ENCODE measurements at regions not wholly inside any gene's neighbourhood (a gene's known extent, or its start where the extent isn't known, plus 50 kb on each side); places are given as distances from the start of the nearest gene placed in this dataset.
A peak's percentile ranks its signal among the peaks of the same experiment; 100 is the strongest.
"Not testable (repeated sequence)": the region's sequence is repeated elsewhere in the genome, so short reads cannot be mapped to it uniquely, and the experiment has no call there.

DNA sequence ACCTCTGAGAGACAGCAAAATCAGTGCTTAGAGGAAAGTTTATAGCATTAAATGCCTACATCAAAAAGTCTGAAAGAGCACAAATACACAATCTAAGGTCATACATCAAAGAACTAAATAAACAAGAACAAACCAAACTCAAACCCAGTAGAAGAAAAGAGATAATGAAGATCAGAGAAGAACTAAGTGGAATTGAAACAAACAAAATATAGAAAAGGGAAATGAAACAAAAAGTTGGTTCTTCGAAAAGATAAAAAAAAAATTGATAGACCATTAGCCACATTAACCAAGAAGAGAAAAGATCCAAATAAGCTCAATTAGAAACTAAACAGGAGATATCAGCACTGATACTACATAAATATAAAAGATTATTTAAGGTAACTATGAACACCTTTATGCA is 280.0 kb upstream of the NRG3 start:
- DNase-seq (ENCODE audit: low read depth), result no peak

DNA sequence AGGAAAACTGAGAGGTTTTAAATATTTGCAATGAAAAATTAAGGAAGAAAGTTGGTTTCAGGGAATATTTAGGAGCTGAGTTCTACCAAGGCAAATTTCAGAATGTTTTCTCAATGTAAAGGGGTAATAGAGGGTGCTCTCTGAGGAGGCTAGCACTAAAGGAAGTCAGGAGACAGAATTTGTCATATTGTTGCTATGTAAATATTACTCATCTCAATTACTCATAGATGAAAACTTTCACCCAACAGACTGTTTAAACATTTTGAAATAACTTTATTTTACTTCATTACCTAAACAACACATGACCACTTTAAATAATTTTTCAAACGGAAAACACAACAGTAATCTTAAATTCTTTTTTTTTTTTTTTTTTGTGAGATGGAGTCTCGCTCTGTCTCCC is 274.8 kb upstream of the NRG3 start:
- DNase-seq (ENCODE audit: low read depth), result peak; percentile 14

DNA sequence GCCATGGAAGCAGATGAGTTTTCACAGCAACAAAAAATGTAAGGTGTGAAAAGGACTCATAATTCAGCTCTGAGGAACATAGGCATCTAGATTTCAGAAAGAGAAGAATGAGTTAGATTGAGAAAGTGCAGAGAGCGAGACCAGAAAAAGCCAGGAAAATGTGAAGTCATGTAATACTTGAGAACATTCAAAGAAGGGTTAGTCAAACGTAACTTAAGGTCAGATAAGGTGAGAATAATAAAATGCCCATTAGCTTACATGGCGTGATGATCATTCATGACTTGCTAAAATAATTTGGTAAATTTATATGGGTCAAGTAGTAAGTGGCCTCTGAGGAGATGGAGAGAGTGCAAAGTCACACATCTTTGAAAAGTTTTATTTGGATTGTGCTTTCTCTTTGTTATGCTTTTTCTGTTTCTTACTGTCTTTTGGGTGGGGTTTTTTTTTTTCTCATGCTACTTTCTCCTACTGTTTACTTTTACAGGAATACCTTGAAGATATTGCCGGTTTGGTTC is 271.8 kb upstream of the NRG3 start:
- DNase-seq (ENCODE audit: low read depth), result no peak

DNA sequence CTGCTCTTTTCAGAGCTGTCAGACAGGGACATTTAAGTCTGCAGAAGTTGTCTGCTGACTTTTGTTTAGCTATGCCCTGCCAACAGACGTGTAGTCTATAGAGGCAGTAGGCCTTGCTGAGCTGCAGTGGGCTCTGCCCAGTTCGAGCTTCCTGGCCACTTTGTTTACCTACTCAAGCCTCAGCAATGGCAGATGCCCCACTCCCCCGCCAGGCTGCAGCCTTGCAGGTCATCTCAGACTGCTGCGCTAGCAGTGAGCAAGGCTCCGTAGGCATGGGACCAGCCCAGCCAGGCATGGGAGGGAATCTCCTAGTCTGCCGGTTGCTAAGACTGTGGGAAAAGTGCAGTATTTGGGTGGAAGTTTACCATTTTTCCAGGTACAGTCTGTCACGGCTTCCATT is 230.5 kb upstream of the NRG3 start:
- not testable (repeated sequence) for DNase-seq (ENCODE audit: low read depth)

DNA sequence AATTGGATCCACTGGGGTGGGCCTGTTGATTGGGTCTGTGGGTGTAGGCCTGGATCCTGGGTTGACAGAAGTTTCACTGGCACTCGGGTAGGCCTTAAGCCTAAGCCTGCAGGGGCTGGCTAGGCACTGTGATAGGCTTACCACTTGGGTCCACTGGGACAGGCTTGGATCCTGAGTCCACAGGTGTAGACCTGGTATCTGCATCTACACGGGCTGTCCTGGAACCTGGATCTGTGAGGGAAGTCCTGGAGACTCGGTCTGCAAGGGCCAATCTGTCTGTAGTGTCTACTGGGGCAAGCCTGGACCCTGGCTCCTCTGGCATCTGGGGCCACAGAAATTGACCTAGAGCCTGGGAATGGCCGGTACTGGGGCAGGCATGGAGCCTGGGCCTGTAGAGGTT is 219.0 kb upstream of the NRG3 start:
- no peak for DNase-seq (ENCODE audit: low read depth)

DNA sequence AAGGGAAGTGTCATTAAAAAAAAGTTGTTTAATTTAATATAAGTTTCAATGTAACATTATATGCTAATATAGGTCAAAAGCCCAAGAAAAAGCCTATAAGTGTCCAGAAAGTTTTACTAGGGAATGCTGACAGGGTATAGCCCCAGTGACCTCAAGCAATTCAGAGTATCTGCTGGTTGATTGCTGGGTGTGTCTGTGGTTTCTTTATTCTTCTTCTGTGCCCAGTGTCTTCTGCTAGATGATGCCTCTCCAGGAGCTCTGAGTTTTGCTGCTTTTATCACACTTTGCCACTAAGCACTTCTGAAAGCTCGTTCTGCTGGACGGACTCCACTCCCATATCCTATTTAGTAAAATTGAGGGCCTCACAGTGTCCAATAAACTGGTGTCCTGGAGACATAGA is 212.2 kb upstream of the NRG3 start:
- DNase-seq (ENCODE audit: low read depth), result no peak

DNA sequence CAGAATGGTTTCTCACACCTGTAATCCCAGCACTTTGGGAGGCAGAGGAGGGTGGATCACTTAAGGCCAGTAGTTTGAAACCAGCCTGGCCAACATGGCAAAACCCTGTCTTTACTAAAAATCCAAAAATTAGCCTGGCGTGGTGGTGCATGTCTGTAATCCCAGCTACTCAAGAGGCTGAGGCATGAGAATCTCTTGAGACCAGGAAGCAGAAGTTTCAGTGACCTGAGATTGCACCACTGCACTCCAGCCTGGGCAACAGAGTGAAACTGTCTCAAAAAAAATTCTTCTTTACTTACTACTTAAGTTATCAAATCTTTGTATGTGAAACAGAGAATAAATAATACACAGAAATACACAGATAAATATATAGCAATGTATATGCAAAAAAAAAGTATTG is 210.2 kb upstream of the NRG3 start:
- DNase-seq (ENCODE audit: low read depth), result not testable (repeated sequence)

DNA sequence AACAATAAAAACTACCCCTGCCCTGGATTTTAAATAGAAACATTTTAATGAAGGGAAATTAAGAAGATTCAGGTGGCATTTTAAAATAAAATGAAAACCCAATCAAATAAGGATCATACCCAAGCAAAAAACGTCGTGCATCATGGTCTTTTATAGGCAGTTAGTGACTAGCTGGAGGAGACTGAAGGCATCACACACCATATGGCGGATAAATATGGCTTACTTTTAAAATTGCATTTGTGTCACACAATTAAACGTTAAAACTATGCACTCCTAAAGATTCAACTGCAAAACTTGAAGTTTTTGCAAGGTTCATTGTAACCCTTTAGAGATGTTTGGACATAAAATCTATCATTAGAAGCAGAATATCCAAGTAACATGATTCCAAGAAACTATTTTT is 200.1 kb upstream of the NRG3 start:
- DNase-seq (ENCODE audit: low read depth), result no peak

DNA sequence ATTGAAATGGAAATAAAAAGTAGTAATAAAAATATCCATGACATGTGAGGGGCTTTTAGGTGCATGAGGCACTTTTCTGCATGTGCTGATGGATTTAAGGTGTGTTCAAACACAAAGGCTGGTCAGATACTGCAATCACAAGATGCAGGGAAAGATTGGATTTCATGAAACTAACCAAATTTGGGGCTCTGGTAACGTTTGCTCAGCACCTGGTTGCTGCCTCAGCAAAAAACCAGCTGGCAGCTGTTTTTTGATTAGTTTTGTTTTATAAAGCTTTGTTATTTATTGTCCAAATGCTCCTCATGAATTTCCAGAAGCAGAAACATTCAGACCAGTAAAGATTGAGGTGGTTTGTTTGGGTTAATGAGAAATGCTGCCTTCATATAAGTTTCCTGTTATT is 195.7 kb upstream of the NRG3 start:
- DNase-seq (ENCODE audit: low read depth), result no peak

DNA sequence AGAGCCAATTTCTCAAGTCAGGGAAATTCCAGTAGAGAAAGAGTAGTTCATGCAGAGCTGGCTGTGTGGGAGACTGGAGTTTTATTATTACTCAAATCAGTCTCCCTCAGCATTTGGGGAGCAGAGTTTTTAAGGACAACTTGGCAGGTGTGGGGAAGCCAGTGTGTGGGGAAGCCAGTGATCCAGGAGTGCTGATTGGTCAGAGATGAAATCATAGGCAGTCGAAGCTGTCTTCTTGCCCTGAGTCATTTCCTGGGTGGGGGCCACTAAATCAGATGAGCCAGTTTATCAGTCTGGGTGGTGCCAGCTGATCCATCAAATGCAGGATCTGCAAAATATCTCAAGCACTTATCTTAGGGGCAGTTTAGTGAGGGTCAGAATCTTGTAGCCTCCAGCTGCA is 194.6 kb upstream of the NRG3 start:
- DNase-seq (ENCODE audit: low read depth), result no peak

DNA sequence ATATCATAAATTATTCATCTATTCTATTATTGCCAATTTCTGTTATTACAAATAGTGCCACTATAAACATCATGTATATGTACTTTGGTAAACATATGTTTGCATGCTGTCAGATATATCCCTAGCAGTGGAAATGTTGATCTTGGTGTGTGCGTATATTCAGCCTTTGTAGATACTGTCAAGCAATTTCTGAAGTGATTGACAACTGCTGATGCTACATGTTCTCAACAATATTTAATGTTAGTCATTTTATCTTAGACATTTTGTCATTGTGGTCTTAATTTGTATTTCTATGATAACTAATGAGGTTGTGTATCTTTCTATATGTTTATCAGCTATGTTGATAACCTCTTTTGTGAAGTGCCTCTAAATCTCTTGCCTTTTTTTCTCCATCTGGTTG is 186.5 kb upstream of the NRG3 start:
- DNase-seq (ENCODE audit: low read depth), result no peak

DNA sequence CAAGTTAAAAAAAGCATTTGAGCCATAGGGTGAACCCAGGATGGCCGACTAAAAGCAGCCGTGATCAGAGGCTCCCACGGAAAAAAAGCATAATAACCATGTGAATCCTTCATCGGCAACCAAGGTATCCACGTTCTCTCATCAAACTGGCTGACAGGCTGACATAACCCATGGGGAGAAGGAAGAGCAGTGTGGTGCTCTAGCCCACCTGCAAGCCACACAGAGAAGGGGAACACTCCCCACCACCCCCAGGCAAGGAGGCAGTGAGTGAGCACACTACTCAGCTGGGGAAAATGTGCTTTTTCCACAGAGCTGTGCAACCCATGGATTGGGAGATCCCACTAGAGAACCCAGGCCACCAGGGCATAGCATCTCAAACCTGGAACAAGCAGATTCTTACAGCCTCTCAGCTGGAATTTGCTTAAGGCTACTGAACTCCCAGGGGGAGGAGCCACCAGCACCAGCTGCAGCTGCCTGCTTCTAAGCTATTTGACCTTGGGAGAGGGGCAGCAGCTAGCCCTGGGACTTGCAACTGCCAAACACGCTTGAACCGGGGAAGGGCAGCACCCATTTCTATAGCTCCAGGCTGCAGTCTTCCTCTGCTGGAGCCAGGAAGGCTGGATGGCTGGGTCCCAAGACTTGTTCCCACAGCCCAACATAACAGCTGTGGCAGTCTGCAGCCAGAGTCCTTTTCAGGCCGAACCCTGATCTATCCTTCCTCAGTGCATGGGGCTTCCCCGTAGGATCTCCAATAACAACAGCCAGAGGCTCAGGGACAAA is 178.2 kb upstream of the NRG3 start:
- no peak for DNase-seq (ENCODE audit: low read depth)

DNA sequence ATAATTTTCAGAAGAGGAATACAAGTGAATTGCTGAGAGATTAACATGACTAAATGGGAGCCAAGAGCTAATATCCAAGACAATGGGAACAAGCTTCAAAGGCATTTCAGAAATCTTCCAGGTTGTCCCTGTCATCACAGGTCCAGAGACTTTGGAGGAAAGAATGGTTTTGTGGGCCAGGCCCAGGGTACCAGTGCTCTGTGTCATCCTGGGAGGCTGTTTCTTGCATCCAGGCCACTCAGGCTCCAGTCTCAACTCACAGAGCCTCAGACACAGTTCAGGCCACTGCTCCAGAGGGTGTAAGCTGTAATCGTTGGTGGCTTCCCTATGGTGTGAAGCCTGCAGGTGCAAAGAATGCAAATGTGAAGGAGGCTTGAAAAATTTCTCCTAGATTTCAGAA is 170.4 kb upstream of the NRG3 start:
- DNase-seq (ENCODE audit: low read depth), result no peak

DNA sequence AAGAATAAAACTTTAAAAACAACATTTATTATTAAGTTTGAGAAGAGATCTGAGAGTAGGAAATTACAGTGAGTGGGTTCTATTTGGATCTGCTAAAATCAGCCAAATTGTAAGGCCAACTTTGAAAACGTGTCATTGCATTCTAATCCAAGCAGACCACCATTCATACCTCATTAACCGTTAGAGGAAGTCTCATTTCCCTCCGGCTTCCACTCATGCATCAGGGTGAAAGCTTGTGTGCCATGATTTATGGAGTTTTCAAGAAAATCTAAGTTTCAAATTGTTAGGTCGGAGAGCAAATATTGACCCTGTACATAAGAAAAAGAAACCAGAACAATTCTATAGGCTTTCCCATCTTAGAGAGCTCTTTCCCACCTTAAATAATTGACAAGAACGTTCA is 166.6 kb upstream of the NRG3 start:
- no peak for DNase-seq (ENCODE audit: low read depth)

DNA sequence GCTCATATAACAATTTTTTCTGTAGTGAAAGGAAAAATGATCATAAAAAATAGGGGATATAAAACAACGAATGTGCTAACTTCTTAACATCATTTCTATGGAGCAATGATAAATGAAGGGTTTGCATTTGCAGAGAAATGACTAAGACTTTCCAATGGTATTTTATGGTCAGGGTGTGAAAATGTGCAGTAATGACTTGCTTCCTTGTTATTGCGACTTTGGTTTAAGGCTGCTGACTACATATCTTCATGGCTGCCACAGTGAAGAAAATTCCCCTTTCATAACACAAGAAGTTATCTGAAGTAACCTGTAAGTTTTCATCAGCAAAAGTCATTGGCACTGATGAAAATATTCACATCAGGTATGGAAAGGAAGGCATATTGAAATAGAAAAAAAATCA is 166.1 kb upstream of the NRG3 start:
- DNase-seq (ENCODE audit: low read depth), result no peak

DNA sequence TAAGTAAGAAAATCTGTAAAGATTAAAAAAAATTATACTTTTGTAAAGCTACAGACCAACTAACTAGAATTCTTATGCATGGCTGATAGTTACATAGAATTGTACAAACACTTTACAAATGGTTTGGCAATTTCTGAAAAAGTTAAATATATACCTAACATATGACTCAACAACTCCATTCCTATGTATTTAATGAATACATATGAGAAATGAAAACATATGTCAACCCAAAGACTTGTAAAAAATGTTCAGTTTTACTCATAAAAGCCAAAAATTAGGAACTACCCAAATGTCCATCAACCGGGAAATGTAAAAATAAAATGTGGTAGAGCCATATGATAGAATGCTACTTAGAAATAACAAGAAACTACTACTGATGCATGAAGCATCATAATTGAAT is 152.6 kb upstream of the NRG3 start:
- DNase-seq (ENCODE audit: low read depth), result no peak

DNA sequence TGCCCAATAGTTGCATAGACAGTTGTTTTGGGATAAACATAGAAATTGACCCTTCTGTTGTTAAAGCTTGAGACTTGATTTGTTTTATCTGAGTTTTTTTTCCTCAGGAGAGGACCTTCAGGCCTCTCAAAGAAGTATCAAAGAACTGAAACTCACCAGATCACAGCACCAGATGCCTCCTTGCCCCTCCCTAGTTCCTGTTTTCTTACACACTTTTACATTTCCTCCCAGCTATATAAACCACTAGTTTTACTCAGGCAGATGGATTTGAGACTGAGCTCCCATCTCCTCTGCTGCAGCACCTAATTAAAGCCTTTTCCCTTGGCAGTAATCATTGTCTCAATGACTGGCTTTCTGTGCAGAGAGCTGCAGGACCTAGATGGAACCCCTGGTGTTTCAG is 150.6 kb upstream of the NRG3 start:
- DNase-seq (ENCODE audit: low read depth), result no peak

DNA sequence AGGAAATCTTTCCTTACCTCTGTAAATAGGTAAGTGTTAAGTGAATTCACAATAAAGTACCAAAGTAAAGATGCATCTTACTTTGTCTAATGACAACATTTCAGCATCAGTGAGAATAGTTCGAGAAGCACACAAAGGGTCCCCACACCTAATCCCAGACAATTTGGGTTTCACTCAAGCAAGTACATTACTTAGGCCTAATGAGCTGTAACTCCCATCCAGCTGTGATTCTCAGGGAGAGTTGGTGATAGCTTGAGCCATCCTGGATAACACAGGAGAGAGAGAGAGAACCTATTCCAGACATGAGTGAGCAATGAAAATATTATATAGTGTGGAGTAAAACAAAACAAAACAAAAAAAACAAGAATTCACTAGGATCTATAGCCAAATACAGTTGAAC is 149.1 kb upstream of the NRG3 start:
- no peak for DNase-seq (ENCODE audit: low read depth)

DNA sequence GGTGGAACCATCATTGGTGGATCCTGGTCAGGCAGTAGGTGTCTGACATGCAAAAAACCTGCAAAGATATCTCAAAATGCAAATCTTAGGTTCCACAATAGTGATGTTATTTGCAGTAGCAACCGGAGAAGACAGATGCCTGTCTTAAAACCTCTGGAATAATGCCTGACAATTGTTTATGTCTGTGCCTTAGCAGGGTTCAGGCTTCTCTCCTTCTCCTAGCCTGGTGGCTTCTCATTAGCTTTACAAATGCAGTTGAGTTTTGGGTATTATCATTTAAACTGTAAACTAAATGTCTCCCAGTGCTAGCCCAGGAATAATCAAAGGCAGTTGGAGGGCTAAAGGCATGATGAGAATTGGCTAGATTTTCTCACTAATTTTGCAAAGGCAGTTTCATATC is 146.3 kb upstream of the NRG3 start:
- DNase-seq (ENCODE audit: low read depth), result no peak

DNA sequence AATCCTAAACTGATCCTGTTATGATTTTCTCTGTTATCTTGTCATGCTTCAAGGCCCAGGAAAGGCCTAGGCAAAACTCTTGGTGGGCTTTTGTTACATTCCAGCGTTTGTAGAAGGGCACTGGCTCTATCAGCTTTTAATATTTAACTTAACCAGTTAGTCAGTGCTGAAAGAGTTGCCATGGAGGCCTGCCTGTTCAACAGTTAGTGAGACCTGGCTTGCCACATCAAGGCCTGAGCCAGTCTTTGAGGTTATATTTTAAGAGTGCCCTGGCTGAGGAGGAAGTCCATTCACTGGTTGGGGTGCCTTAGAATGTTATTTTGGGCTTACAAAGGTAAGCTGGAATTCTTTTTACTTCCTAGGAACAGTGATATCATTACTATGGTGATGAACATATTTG is 144.1 kb upstream of the NRG3 start:
- DNase-seq (ENCODE audit: low read depth), result no peak

DNA sequence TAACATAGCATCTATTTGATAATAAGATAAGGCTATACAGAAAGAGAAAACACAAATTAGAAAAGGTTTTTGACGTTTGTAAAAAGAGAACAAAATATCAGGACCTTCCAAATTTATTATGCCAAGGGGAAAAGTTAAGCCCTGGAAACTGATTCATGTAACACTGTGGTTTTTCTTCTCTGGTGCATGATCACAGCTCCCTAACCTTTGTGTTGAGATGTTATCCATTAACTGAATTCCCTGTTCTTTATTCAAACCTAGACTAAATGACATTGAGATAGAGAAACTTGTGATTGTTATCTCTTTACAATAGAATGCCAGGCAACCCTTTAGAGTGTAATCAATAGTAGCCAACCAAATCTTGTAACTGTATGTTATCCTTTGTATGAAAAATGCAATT is 141.5 kb upstream of the NRG3 start:
- DNase-seq (ENCODE audit: low read depth), result no peak

DNA sequence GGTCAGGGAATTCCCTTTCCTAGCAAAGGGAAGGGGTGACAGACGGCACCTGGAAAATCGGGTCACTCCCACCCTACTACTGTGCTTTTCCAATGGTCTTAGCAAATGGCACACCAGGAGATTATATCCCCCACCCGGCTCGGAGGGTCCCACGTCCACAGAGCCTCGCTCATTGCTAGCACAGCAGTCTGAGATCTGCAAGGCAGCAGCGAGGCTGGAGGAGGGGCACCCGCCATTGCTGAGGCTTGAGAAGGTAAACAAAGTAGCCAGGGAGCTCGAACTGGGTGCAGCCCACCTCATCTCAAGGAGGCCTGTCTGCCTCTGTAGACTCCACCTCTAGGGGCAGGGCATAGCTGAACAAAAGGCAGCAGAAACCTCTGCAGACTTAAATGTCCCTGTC is 139.8 kb upstream of the NRG3 start:
- DNase-seq (ENCODE audit: low read depth), result not testable (repeated sequence)

DNA sequence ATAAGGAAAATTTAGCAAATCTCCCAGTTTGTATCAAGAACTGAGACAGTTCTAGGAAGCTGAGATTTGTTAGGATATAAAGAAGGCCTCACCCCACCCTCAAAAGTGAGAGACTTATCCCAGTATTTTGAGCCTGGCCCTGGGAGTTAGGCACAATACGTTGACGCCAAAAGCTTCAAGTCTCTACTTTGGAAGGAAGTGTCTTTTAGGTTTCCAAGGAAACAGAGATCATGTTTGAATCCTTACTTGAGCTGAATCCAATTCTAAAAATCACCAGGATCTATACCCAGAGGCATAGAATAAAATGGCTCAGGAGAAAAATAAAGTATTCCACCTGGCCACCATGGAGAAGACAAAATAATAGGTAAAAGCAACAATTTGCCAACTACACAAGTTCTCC is 115.9 kb upstream of the NRG3 start:
- no peak for DNase-seq (ENCODE audit: low read depth)

DNA sequence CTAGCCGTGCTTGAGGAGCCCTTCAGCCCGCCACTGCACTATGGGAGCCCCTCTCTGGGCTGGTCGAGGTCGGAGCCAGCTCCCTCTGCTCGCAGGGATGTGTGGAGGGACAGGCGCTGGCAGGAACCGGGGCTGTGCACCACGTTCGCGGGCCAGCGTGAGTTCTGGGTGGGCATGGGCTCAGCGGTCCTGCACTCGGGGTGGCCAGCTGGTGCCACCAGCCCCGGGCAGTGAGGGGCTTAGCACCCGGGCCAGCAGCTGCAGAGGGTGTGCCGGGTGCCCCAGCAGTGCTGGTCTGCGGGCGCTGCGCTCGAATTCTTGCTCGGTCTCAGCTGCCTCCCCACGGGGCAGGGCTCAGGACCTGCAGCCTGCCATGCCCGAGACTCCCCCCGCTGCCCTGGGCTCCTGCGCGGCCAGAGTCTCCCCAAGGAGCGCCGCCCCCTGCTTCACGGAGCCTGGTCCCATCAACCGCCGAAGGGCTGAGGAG is 90.8 kb upstream of the NRG3 start:
- DNase-seq (ENCODE audit: low read depth), result no peak
